ENCODE measurements at regions not wholly inside any gene's neighbourhood (a gene's known extent, or its start where the extent isn't known, plus 50 kb on each side); places are given as distances from the start of the nearest gene placed in this dataset.

- DNase-seq = no peak
Observed at GRCh38 chr1:229035748-229036082, 235.2 kb upstream of the RAB4A start.

- DNase-seq = no peak
Observed at GRCh38 chr1:229037806-229038405, 233.0 kb upstream of the RAB4A start.

- DNase-seq = no peak
Observed at GRCh38 chr1:229040630-229041358, 230.1 kb upstream of the RAB4A start.

GRCh38 chr1:229041946-229042345, 229.0 kb upstream of the RAB4A start:
- DNase-seq = no peak

- no peak for DNase-seq
Observed at GRCh38 chr1:229042482-229042881, 228.4 kb upstream of the RAB4A start.

GRCh38 chr1:229043115-229043514, 227.8 kb upstream of the RAB4A start:
- no peak for DNase-seq

- no peak for DNase-seq
Observed at GRCh38 chr1:229046251-229046853, 224.6 kb upstream of the RAB4A start.

GRCh38 chr1:229047161-229047839, 223.6 kb upstream of the RAB4A start:
- DNase-seq = no peak

- DNase-seq = no peak
Observed at GRCh38 chr1:229047840-229048620, 222.9 kb upstream of the RAB4A start.

GRCh38 chr1:229048896-229049295, 222.0 kb upstream of the RAB4A start:
- no peak for DNase-seq

- DNase-seq = no peak
Observed at GRCh38 chr1:229056046-229056445, 214.9 kb upstream of the RAB4A start.

- peak; percentile 65 for DNase-seq
Observed at GRCh38 chr1:229058111-229058561, 212.8 kb upstream of the RAB4A start.

- no peak for DNase-seq
Observed at GRCh38 chr1:229058729-229059128, 212.2 kb upstream of the RAB4A start.

GRCh38 chr1:229059671-229060539, 211.0 kb upstream of the RAB4A start:
- no peak for DNase-seq

GRCh38 chr1:229062135-229062534, 208.8 kb upstream of the RAB4A start:
- no peak for DNase-seq

- no peak for DNase-seq
Observed at GRCh38 chr1:229063154-229063773, 207.6 kb upstream of the RAB4A start.

- DNase-seq = no peak
Observed at GRCh38 chr1:229064320-229065168, 206.4 kb upstream of the RAB4A start.

GRCh38 chr1:229065613-229066012, 205.3 kb upstream of the RAB4A start:
- DNase-seq = no peak

GRCh38 chr1:229066591-229066990, 204.3 kb upstream of the RAB4A start:
- no peak for DNase-seq

- no peak for DNase-seq
Observed at GRCh38 chr1:229067546-229067945, 203.4 kb upstream of the RAB4A start.
